Aorta (tissue), 5 donors: ENCODE measurements at regions not wholly inside any gene's neighbourhood (a gene's known extent, or its start where the extent isn't known, plus 50 kb on each side); places are given as distances from the start of the nearest gene placed in this dataset.

Experiments
- ATAC-seq: fragments of 200-7000 bp; cut with Tn5 transposase; one replicate; pipeline ENCODE4 v1.9.1; 2022; ENCODE audit warnings: moderate library complexity; ENCODE audit not compliant: low FRiP score
- DNase-seq, 2 donors: peaks; one replicate each; pipeline ENCODE4 v3.0.0-alpha.2; 2020
- H3K27ac ChIP-seq, 2 donors: one replicate each; pipeline ENCODE4 v1.5.1; 2013; ENCODE audit warnings: low read length in 2 of 2, mild to moderate bottlenecking in 2 of 2, moderate library complexity in 2 of 2, control low read depth in 1 of 2, inconsistent platforms in 1 of 2, low read depth in 1 of 2
- H3K27me3 ChIP-seq, 2 donors: one replicate each; pipeline ENCODE4 v1.6.1; 2013; ENCODE audit warnings: control low read depth in 1 of 2, low read length in 1 of 2, mild to moderate bottlenecking in 1 of 2, moderate library complexity in 1 of 2; ENCODE audit not compliant: insufficient read depth in 2 of 2, control insufficient read depth in 1 of 2
- H3K36me3 ChIP-seq, 2 donors: one replicate each; pipeline ENCODE4 v1.6.1; 2013; ENCODE audit warnings: control low read depth in 1 of 2, low read length in 1 of 2, mild to moderate bottlenecking in 1 of 2; ENCODE audit not compliant: insufficient read depth in 2 of 2, control insufficient read depth in 1 of 2
- H3K4me1 ChIP-seq, 2 donors: one replicate each; pipeline ENCODE4 v1.6.1; 2013; ENCODE audit warnings: low read length in 2 of 2, control low read depth in 1 of 2, mild to moderate bottlenecking in 1 of 2, moderate library complexity in 1 of 2; ENCODE audit not compliant: insufficient read depth in 2 of 2, control insufficient read depth in 1 of 2
- H3K4me3 ChIP-seq, 2 donors: one replicate each; pipeline ENCODE4 v1.5.1; 2013; ENCODE audit warnings: low read length in 2 of 2, control low read depth in 1 of 2, mild to moderate bottlenecking in 1 of 2
- H3K9me3 ChIP-seq: one replicate; pipeline ENCODE4 v1.6.1; 2013; ENCODE audit warnings: mild to moderate bottlenecking, low read length; ENCODE audit not compliant: control insufficient read depth
- WGBS, 2 donors: extraction: QIAGEN DNeasy Blood & Tissue Kit; methylation state at CpG; one replicate each; pipeline ENCODE4 v1.1.7; 2013; 5-methylcytosine and 5-hydroxymethylcytosine counted together
- intact Hi-C, 2 donors: fragments of 100-400 bp; cut with DNase I; formaldehyde crosslinking; loops; one replicate each; pipeline versions ENCODE4 v1.14.2 to v1.15.0; 2022
- donor health status: healthy with polysubstance abuse.
- donor health status: Bipolar disorder and iron deficiency.
- donor health status: DM: no; HTN: no; CAD: no.
- donor health status: DM: no; HTN: no; CAD: no.
- donor health status: DM: yes; HTN: yes; CAD: no.

GRCh38 chr11:115941481-115941993 is 437.3 kb upstream of the CADM1 start:
- H3K36me3 ChIP-seq: no peaks in the 10 kb centered on the region
- ATAC-seq (no peak), DNase-seq (peak in 1 of 2 donors; percentile 89)
- H3K4me1 ChIP-seq: no peaks in the 10 kb centered on the region
- H3K9me3 ChIP-seq: peaks cover 1% of the 10 kb centered on the region
- H3K27ac ChIP-seq: no peak overlapping the region
- H3K27me3 ChIP-seq: peaks cover 0 to 1% of the 10 kb centered on the region in 2 donors
- H3K4me3 ChIP-seq: no peak overlapping the region
- 67 to 69% methylated on average over 15 of the region's 15 CpGs for WGBS, 2 donors
- intact Hi-C loops: no loop called here

DNA sequence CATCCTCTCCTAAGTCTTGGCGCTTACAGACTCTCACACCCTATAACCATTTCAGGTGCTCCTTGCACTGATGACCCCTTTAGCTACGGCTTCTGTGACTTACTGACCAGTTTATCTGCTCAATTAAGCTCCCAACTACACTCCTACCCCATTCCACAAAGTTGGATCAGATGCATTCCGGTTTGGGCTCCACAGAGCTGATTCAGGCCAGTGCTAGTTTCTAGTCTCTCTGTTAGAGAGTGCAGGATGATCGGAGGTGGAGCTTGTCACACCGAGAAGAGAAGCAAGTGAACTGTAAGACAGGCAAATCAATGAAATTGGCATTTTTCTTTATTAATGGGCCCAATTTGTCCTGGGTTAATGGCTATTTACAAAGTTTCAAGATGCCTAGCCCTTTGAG is 436.8 kb upstream of the CADM1 start:
- intact Hi-C loops: no loop called here

GRCh38 chr11:115939731-115940421 is 435.7 kb upstream of the CADM1 start:
- Histone ChIP-seq H3K27me3 (no peaks in the 10 kb centered on the region), H3K36me3 (no peaks in the 10 kb centered on the region), H3K4me3 (no peak overlapping the region), H3K4me1 (no peaks in the 10 kb centered on the region), H3K9me3 (peaks cover 1% of the 10 kb centered on the region), H3K27ac (no peak overlapping the region)
- intact Hi-C loops: no loop called here
- 65 to 69% methylated on average over 7 of the region's 7 CpGs for WGBS, 2 donors
- DNase-seq: no peak
- no peak for ATAC-seq

More for the DNA sequence above, 436.8 kb upstream of the CADM1 start:
- Histone ChIP-seq H3K9me3 (peaks cover 1% of the 10 kb centered on the region), H3K4me1 (no peaks in the 10 kb centered on the region), H3K36me3 (no peaks in the 10 kb centered on the region), H3K4me3 (no peak overlapping the region), H3K27ac (no peak overlapping the region), H3K27me3 (peaks cover 0 to 1% of the 10 kb centered on the region in 2 donors)
- no peak for ATAC-seq
- 74 to 82% methylated on average over 5 of the region's 5 CpGs for WGBS, 2 donors
- DNase-seq: no peak

GRCh38 chr11:115939104-115939730 is 435.0 kb upstream of the CADM1 start:
- no peaks in the 10 kb centered on the region for H3K27me3 ChIP-seq
- H3K27ac ChIP-seq: no peak overlapping the region
- no peaks in the 10 kb centered on the region for H3K36me3 ChIP-seq
- intact Hi-C loops: no loop called here
- ATAC-seq (no peak), DNase-seq (no peak)
- 13 to 18% methylated on average over 6 of the region's 6 CpGs for WGBS, 2 donors
- peaks cover 1% of the 10 kb centered on the region for H3K9me3 ChIP-seq
- no peak overlapping the region for H3K4me3 ChIP-seq
- H3K4me1 ChIP-seq: no peaks in the 10 kb centered on the region

- H3K9me3 ChIP-seq: no peaks in the 10 kb centered on the region
- no peak overlapping the region for H3K4me3 ChIP-seq
- H3K36me3 ChIP-seq: no peaks in the 10 kb centered on the region
- no peaks in the 10 kb centered on the region for H3K4me1 ChIP-seq
- H3K27ac ChIP-seq: no peak overlapping the region
- intact Hi-C loops: no loop called here
- DNase-seq: no peak
- WGBS, 2 donors: 46 to 65% methylated on average over 4 of the region's 4 CpGs
- ATAC-seq: no peak
- H3K27me3 ChIP-seq: no peaks in the 10 kb centered on the region
Measured at GRCh38 chr11:115933564-115933963, 429.3 kb upstream of the CADM1 start.

GRCh38 chr11:115931548-115932083 is 427.4 kb upstream of the CADM1 start:
- intact Hi-C loops: no loop called here
- H3K4me3 ChIP-seq: no peak overlapping the region
- H3K27ac ChIP-seq: no peak overlapping the region
- no peaks in the 10 kb centered on the region for H3K4me1 ChIP-seq
- ATAC-seq (no peak), DNase-seq (no peak)
- no peaks in the 10 kb centered on the region for H3K36me3 ChIP-seq
- WGBS, 2 donors: 96 to 98% methylated on average over 1 of the region's 1 CpG
- no peaks in the 10 kb centered on the region for H3K27me3 ChIP-seq
- H3K9me3 ChIP-seq: no peaks in the 10 kb centered on the region

GRCh38 chr11:115930886-115931547 is 426.8 kb upstream of the CADM1 start:
- H3K27ac ChIP-seq: no peak overlapping the region
- no peak overlapping the region for H3K4me3 ChIP-seq
- H3K36me3 ChIP-seq: no peaks in the 10 kb centered on the region
- DNase-seq (peak in 1 of 2 donors; percentile 62), ATAC-seq (no peak)
- intact Hi-C loops: no loop called here
- H3K27me3 ChIP-seq: no peaks in the 10 kb centered on the region
- no peaks in the 10 kb centered on the region for H3K9me3 ChIP-seq
- 22 to 54% methylated on average over 3 of the region's 3 CpGs for WGBS, 2 donors
- no peaks in the 10 kb centered on the region for H3K4me1 ChIP-seq

- H3K9me3 ChIP-seq: no peaks in the 10 kb centered on the region
- WGBS, 2 donors: 2 to 4% methylated on average over 2 of the region's 2 CpGs
- H3K4me1 ChIP-seq: no peaks in the 10 kb centered on the region
- H3K27ac ChIP-seq: no peak overlapping the region
- ATAC-seq: no peak
- H3K4me3 ChIP-seq: no peak overlapping the region
- DNase-seq: no peak
- intact Hi-C loops: no loop called here
- H3K27me3 ChIP-seq: no peaks in the 10 kb centered on the region
- H3K36me3 ChIP-seq: no peaks in the 10 kb centered on the region
Measured at GRCh38 chr11:115930291-115930690, 426.1 kb upstream of the CADM1 start.
